ENCODE measurements at regions not wholly inside any gene's neighbourhood (a gene's known extent, or its start where the extent isn't known, plus 50 kb on each side); places are given as distances from the start of the nearest gene placed in this dataset.

DNA sequence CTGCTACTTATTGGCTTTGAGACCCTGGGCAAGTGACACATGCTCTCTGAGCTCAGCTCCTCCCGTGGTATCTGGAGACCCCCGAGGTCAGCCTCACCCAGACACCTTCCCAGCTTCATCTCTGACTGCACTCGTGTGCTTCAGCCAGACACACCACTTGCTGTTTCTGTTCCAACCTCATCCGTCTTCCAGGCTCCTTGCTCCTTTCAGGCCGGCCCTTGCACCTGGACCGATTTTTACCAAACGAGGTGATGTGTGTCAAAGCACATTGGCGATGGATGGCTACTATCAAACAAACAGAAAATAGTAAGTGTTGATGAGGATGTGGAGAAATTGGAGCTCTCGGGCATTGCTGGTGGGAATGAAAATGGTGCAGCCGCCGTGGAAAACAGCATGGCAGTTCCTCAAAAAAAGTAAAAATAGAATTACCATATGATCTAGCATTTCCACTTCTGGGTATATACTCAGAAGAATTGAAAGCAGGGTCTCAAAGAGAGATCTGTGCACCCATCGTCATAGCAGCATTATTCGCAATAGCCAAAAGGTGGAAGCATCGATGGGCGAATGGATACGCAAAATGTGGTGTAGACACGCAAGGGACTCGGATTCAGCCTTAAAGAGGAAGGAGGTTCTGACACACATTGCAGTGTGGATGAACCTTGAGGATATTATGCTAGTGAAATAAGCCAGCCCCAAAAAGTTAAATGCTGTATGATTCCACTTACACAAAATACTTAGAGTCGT, 96.1 kb upstream of the IER5L start:
- TF ChIP-seq CTCF (IDR thresholded peaks at IDR 0.05; ENCODE audit: low read length) = no peak
- no peak for TF ChIP-seq EZH2 (optimal IDR thresholded peaks at IDR 0.05; ENCODE audit: low read depth, low read length)

All from MM.1S (cell line).